ENCODE measurements at regions not wholly inside any gene's neighbourhood (a gene's known extent, or its start where the extent isn't known, plus 50 kb on each side); places are given as distances from the start of the nearest gene placed in this dataset.

DNA sequence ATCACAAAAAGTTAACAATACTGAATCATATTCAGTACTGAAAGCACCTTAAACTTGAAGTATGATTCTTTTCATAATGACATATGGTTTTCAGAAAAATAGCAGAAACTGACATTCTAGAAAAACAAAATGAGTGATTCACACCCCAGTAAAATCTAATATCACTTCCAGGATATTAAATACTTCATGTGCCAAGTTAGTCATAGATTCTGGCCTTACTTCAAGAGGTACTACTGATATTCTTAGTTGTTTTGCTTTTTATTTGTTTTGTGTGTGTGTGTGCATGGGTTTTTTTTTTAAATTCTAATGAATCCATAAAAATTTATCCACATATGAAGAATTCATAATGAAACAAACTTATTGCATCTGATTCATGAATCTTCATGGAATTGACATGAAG is 207.9 kb upstream of the UFM1 start:
- no peak overlapping the region for H3K18ac ChIP-seq (ENCODE audit: insufficient read length, low read depth, low read length)
- H3K79me2 ChIP-seq (ENCODE audit: insufficient read depth, low read length), result no peaks in the 10 kb centered on the region
- H4K20me1 ChIP-seq (ENCODE audit: control insufficient read depth, insufficient read depth, insufficient read length), result no peaks in the 10 kb centered on the region
- Mint-ChIP-seq H3K27ac (no peak overlapping the region), H3K4me1 (no peaks in the 10 kb centered on the region), H3K9me3 (peaks cover 0 to 9% of the 10 kb centered on the region in 2 experiments; a peak in 2 of 5 replicates), H3K27me3 (ENCODE audit: low read depth) (no peaks in the 10 kb centered on the region), H3K36me3 (ENCODE audit: insufficient read depth in 1 of 3, low read depth in 3 of 3) (no peaks in the 10 kb centered on the region; a peak in 1 of 7 replicates), H3K4me3 (no peak overlapping the region)
- no peak overlapping the region for H4K91ac ChIP-seq (ENCODE audit: insufficient read length, low read depth, low read length)
- DNase-seq, result no peak
- no peak overlapping the region for H4K8ac ChIP-seq (replicated peaks; ENCODE audit: insufficient read length, low read depth, low read length)
- no peak overlapping the region for H2BK5ac ChIP-seq (ENCODE audit: insufficient read length, low read length)
- TF ChIP-seq, protein P1, sequence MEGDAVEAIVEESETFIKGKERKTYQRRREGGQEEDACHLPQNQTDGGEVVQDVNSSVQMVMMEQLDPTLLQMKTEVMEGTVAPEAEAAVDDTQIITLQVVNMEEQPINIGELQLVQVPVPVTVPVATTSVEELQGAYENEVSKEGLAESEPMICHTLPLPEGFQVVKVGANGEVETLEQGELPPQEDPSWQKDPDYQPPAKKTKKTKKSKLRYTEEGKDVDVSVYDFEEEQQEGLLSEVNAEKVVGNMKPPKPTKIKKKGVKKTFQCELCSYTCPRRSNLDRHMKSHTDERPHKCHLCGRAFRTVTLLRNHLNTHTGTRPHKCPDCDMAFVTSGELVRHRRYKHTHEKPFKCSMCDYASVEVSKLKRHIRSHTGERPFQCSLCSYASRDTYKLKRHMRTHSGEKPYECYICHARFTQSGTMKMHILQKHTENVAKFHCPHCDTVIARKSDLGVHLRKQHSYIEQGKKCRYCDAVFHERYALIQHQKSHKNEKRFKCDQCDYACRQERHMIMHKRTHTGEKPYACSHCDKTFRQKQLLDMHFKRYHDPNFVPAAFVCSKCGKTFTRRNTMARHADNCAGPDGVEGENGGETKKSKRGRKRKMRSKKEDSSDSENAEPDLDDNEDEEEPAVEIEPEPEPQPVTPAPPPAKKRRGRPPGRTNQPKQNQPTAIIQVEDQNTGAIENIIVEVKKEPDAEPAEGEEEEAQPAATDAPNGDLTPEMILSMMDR (conservative IDR thresholded peaks at IDR 0.05), result no peak
- no peak overlapping the region for H2AK5ac ChIP-seq (ENCODE audit: insufficient read length, low read length)
- no peak overlapping the region for H4K5ac ChIP-seq (ENCODE audit: insufficient read length, low read depth, low read length)
- no peak overlapping the region for H2BK12ac ChIP-seq (ENCODE audit: insufficient read length, low read depth, low read length)
- no peak overlapping the region for H3K56ac ChIP-seq (ENCODE audit: insufficient read length, low read depth, low read length)
- H3K9ac ChIP-seq (ENCODE audit: extremely low read depth, insufficient read length, low read length), result no peak overlapping the region
- H3K14ac ChIP-seq (ENCODE audit: insufficient read depth, low read length), result no peak overlapping the region
- no peaks in the 10 kb centered on the region for H3K23me2 ChIP-seq (ENCODE audit: insufficient read length, low read depth, low read length, poor library complexity, severe bottlenecking)
- no peak overlapping the region for H2BK20ac ChIP-seq (ENCODE audit: low read depth, low read length, poor library complexity, severe bottlenecking)
- no peaks in the 10 kb centered on the region for H3K4me1 ChIP-seq (ENCODE audit: insufficient read depth, low read length)
- no peaks in the 10 kb centered on the region for H3K9me3 ChIP-seq (ENCODE audit: control insufficient read depth, low read depth, low read length)
- no peaks in the 10 kb centered on the region for H3K79me1 ChIP-seq (ENCODE audit: insufficient read depth, low read depth, low read length, poor library complexity, severe bottlenecking)
- no peak overlapping the region for H2BK15ac ChIP-seq (ENCODE audit: low read depth, low read length)
- no peak overlapping the region for H2AFZ ChIP-seq (ENCODE audit: low read length)
- no peak overlapping the region for H3K4me2 ChIP-seq (ENCODE audit: insufficient read depth, insufficient read length, low read length)
- no peak overlapping the region for H2BK120ac ChIP-seq (ENCODE audit: low read depth, low read length, poor library complexity, severe bottlenecking)
- H3K27ac ChIP-seq (ENCODE audit: insufficient read length, low read depth, low read length), result no peak overlapping the region
- no peak overlapping the region for H3T11ph ChIP-seq (ENCODE audit: low read length)
- no peaks in the 10 kb centered on the region for H3K27me3 ChIP-seq (ENCODE audit: insufficient read depth, low read length)
- H3K4ac ChIP-seq (ENCODE audit: low read depth, low read length), result no peak overlapping the region
- H3K23ac ChIP-seq (ENCODE audit: insufficient read length, low read depth, low read length), result no peak overlapping the region

Data from H9 (cell line).